ENCODE measurements at regions not wholly inside any gene's neighbourhood (a gene's known extent, or its start where the extent isn't known, plus 50 kb on each side); places are given as distances from the start of the nearest gene placed in this dataset.

GRCh38 chr5:68648944-68649857, 433.6 kb downstream of the PIK3R1 start:
- intact Hi-C loops (cut with DNase I; ENCODE audit: low total_unique reads) = no loop called here
- TF ChIP-seq POLR2A (IDR thresholded peaks at IDR 0.05) = no peak
- TF ChIP-seq POLR2AphosphoS5 (IDR thresholded peaks at IDR 0.05) = no peak
- no peak for TF ChIP-seq CTCF (IDR thresholded peaks at IDR 0.05 in 8 of 11, conservative IDR thresholded peaks at IDR 0.05 in 3 of 11)
- Histone ChIP-seq H3K4me3 (no peak overlapping the region), H3K27me3 (replicated peaks in 1 of 7) (no peaks in the 10 kb centered on the region), H3K36me3 (no peaks in the 10 kb centered on the region), H3K9me3 (no peaks in the 10 kb centered on the region), H3K4me1 (no peaks in the 10 kb centered on the region), H3K27ac (no peak overlapping the region)
- 81 to 90% (median 89%) methylated on average over 8 of the region's 8 CpGs for WGBS, 5 donors
- no peak for DNase-seq

GRCh38 chr5:68652534-68652965, 437.0 kb downstream of the PIK3R1 start:
- Histone ChIP-seq H3K4me1 (no peaks in the 10 kb centered on the region), H3K27ac (no peak overlapping the region), H3K27me3 (replicated peaks in 1 of 7) (no peaks in the 10 kb centered on the region), H3K9me3 (no peaks in the 10 kb centered on the region), H3K36me3 (no peaks in the 10 kb centered on the region), H3K4me3 (no peak overlapping the region)
- intact Hi-C loops (cut with DNase I; ENCODE audit: low total_unique reads) = no loop called here
- WGBS, 5 donors = 70 to 86% (median 75%) methylated on average over 3 of the region's 3 CpGs
- TF ChIP-seq POLR2AphosphoS5 (IDR thresholded peaks at IDR 0.05) = no peak
- TF ChIP-seq CTCF (IDR thresholded peaks at IDR 0.05 in 8 of 11, conservative IDR thresholded peaks at IDR 0.05 in 3 of 11) = no peak
- no peak for TF ChIP-seq POLR2A (IDR thresholded peaks at IDR 0.05)
- no peak for DNase-seq

- TF ChIP-seq CTCF (IDR thresholded peaks at IDR 0.05 in 8 of 11, conservative IDR thresholded peaks at IDR 0.05 in 3 of 11) (no peak), POLR2AphosphoS5 (IDR thresholded peaks at IDR 0.05) (no peak), POLR2A (IDR thresholded peaks at IDR 0.05) (no peak)
- H3K27me3 ChIP-seq (replicated peaks in 1 of 7) = no peaks in the 10 kb centered on the region
- no peaks in the 10 kb centered on the region for H3K4me1 ChIP-seq
- H3K9me3 ChIP-seq = no peaks in the 10 kb centered on the region
- H3K36me3 ChIP-seq = no peaks in the 10 kb centered on the region
- DNase-seq = no peak
- intact Hi-C loops (cut with DNase I; ENCODE audit: low total_unique reads) = no loop called here
- H3K4me3 ChIP-seq = no peak overlapping the region
- H3K27ac ChIP-seq = no peak overlapping the region
These were observed 437.9 kb downstream of the PIK3R1 start for GRCh38 chr5:68653471-68653870.

GRCh38 chr5:68657055-68657961, 436.5 kb upstream of the SLC30A5 start:
- no peak overlapping the region for H3K27ac ChIP-seq
- H3K27me3 ChIP-seq (replicated peaks in 1 of 7) = no peaks in the 10 kb centered on the region
- no peaks in the 10 kb centered on the region for H3K4me1 ChIP-seq
- no peak for DNase-seq
- TF ChIP-seq CTCF (IDR thresholded peaks at IDR 0.05 in 8 of 11, conservative IDR thresholded peaks at IDR 0.05 in 3 of 11) = no peak
- intact Hi-C loops (cut with DNase I; ENCODE audit: low total_unique reads) = no loop called here
- no peaks in the 10 kb centered on the region for H3K36me3 ChIP-seq
- WGBS, 5 donors = 41 to 66% (median 43%) methylated on average over 5 of the region's 5 CpGs
- H3K9me3 ChIP-seq = no peaks in the 10 kb centered on the region
- H3K4me3 ChIP-seq = no peak overlapping the region
